Heart right ventricle (tissue), 16 donors: ENCODE measurements at regions not wholly inside any gene's neighbourhood (a gene's known extent, or its start where the extent isn't known, plus 50 kb on each side); places are given as distances from the start of the nearest gene placed in this dataset.

ENCODE experiments used
- ATAC-seq, 8 donors: fragments of 200-7000 bp; cut with Tn5 transposase; one replicate each; pipeline ENCODE4 v1.9.1; 2020; ENCODE audit warnings: mild to moderate bottlenecking in 8 of 8, moderate library complexity in 8 of 8, moderate number of reproducible peaks in 1 of 8
- DNase-seq, 2 donors: peaks; one replicate each; pipeline ENCODE4 v3.0.0-alpha.2; 2020
- H3K27ac ChIP-seq, 10 donors: fragments of 200-600 bp; sonication (generic) in 2 of 10; one replicate each; pipeline versions ENCODE4 v1.5.0 to v1.8.0; 2020 to 2022; ENCODE audit warnings: mild to moderate bottlenecking in 3 of 10
- H3K27me3 ChIP-seq, 7 donors: fragments of 200-600 bp; one replicate each; pipeline ENCODE4 v1.8.0; 2021 to 2022; ENCODE audit warnings: mild to moderate bottlenecking in 2 of 7
- H3K36me3 ChIP-seq, 9 donors: fragments of 200-600 bp; sonication (generic) in 1 of 9; one replicate each; pipeline versions ENCODE4 v1.5.0 to v1.8.0; 2020 to 2022; ENCODE audit warnings: mild to moderate bottlenecking in 2 of 9
- H3K4me1 ChIP-seq, 9 donors: fragments of 200-600 bp; sonication (generic) in 1 of 9; one replicate each; pipeline versions ENCODE4 v1.5.0 to v1.8.0; 2020 to 2022; ENCODE audit warnings: mild to moderate bottlenecking in 4 of 9
- H3K4me3 ChIP-seq, 10 donors: fragments of 200-600 bp; sonication (generic) in 2 of 10; one replicate each; pipeline versions ENCODE4 v1.5.0 to v1.8.0; 2020 to 2022; ENCODE audit warnings: mild to moderate bottlenecking in 7 of 10, moderate library complexity in 2 of 10
- H3K9me3 ChIP-seq, 11 donors: fragments of 200-600 bp in 10 of 11; sonication (generic) in 2 of 11; one replicate each; pipeline versions ENCODE4 v1.5.0 to v1.8.0; 2013 to 2022; ENCODE audit warnings: mild to moderate bottlenecking in 2 of 11, control low read depth in 1 of 11, moderate library complexity in 1 of 11
- CTCF ChIP-seq, 9 donors: fragments of 200-600 bp; sonication (generic) in 2 of 9; IDR thresholded peaks; one replicate each; pipeline versions ENCODE4 v1.5.0 to v1.8.0; 2021 to 2022; ENCODE audit warnings: antibody characterized with exemption in 9 of 9, mild to moderate bottlenecking in 5 of 9, moderate library complexity in 1 of 9
- WGBS, 2 donors: extraction: QIAGEN DNeasy Blood & Tissue Kit; methylation state at CpG; one replicate each; pipeline ENCODE4 v1.1.7; 2013; ENCODE audit warnings: inconsistent platforms in 1 of 2; 5-methylcytosine and 5-hydroxymethylcytosine counted together
- intact Hi-C, 10 donors: fragments of 100-400 bp; cut with DNase I; formaldehyde crosslinking; loops; one replicate each; pipeline versions ENCODE4 v1.11.1 to v1.14.2; 2022
- donor health status: Arrhythmogenic right ventricular cardiomyopathy.
- donor health status: ischemic (EF 13 %, LVEDD 7.1; RV severe dilation, severe dysfunction).
- donor health status: healthy with polysubstance abuse.
- donor health status: DM: no; HTN: yes; CAD: no.
- donor health status: DM: no; HTN: no; CAD: no.
- donor health status: ischemic (EF 25% LVEDD 6.9; RV normal size, moderate dysfunction).
- donor health status: ischemic (EF 25% LVEDD 5.7; RV mildly dilated, moderate dysfunction).
- donor health status: healthy.
- donor health status: DM: yes; HTN: yes; CAD: no.
- donor health status: Ischemic cardiomyopathy.
- donor health status: ischemic (EF 35%, LVEDD 5.7; RV mildly dilated, moderate dysfunction).
- donor health status: nonischemic (EF 11% LVEDD 7.7; RV severe dilation, severe dysfunction).
- donor health status: DM: yes; HTN: yes; CAD: no.
- donor health status: PGD.
- donor health status: ischemic (EF 29% LVEDD 5.4; RV normal size, mild dysfunction).
- donor health status: nonischemic (EF 23%, LVEDD 6.1; RV moderate dilation, normal function).

GRCh38 chr10:29112827-29113615, 175.8 kb upstream of the LYZL1 start:
- Histone ChIP-seq H3K4me3 (no peak overlapping the region), H3K9me3 (peaks cover 0 to 25% (median 11%) of the 10 kb centered on the region in 11 donors), H3K4me1 (no peaks in the 10 kb centered on the region), H3K27me3 (peaks cover 0 to 15% (median 0%) of the 10 kb centered on the region in 7 donors), H3K36me3 (no peaks in the 10 kb centered on the region), H3K27ac (no peak overlapping the region)
- no peak for ATAC-seq
- intact Hi-C loops = no loop called here
- WGBS, 2 donors = 54 to 59% methylated on average over 13 of the region's 13 CpGs
- DNase-seq = no peak
- TF ChIP-seq CTCF (IDR thresholded peaks at IDR 0.05) = no peak

- Histone ChIP-seq H3K27me3 (peaks cover 0 to 15% (median 0%) of the 10 kb centered on the region in 7 donors), H3K27ac (no peak overlapping the region), H3K36me3 (no peaks in the 10 kb centered on the region), H3K4me1 (no peaks in the 10 kb centered on the region), H3K4me3 (no peak overlapping the region), H3K9me3 (peaks cover 0 to 30% (median 17%) of the 10 kb centered on the region in 11 donors)
- TF ChIP-seq CTCF (IDR thresholded peaks at IDR 0.05) = no peak
- intact Hi-C loops = no loop called here
- 57 to 60% methylated on average over 8 of the region's 8 CpGs for WGBS, 2 donors
- DNase-seq = no peak
- no peak for ATAC-seq
Measured at GRCh38 chr10:29113616-29113945, 175.3 kb upstream of the LYZL1 start.

- intact Hi-C loops = no loop called here
- peaks cover 0 to 15% (median 0%) of the 10 kb centered on the region in 7 donors for H3K27me3 ChIP-seq
- DNase-seq (no peak), ATAC-seq (no peak)
- no peak for TF ChIP-seq CTCF (IDR thresholded peaks at IDR 0.05)
- no peak overlapping the region for H3K4me3 ChIP-seq
- peaks cover 0 to 36% (median 18%) of the 10 kb centered on the region in 11 donors for H3K9me3 ChIP-seq
- H3K36me3 ChIP-seq = no peaks in the 10 kb centered on the region
- no peaks in the 10 kb centered on the region for H3K4me1 ChIP-seq
- H3K27ac ChIP-seq = no peak overlapping the region
- WGBS, 2 donors = 81 to 83% methylated on average over 7 of the region's 7 CpGs
Measured at GRCh38 chr10:29114141-29114540, 174.7 kb upstream of the LYZL1 start.

GRCh38 chr10:29117781-29118180, 171.1 kb upstream of the LYZL1 start:
- ATAC-seq (no peak), DNase-seq (no peak)
- H3K4me3 ChIP-seq = no peak overlapping the region
- peaks cover 0 to 6% (median 0%) of the 10 kb centered on the region in 7 donors for H3K27me3 ChIP-seq
- TF ChIP-seq CTCF (IDR thresholded peaks at IDR 0.05) = no peak
- H3K27ac ChIP-seq = no peak overlapping the region
- H3K9me3 ChIP-seq = peaks cover 0 to 36% (median 18%) of the 10 kb centered on the region in 11 donors
- intact Hi-C loops = no loop called here
- H3K4me1 ChIP-seq = no peaks in the 10 kb centered on the region
- H3K36me3 ChIP-seq = no peaks in the 10 kb centered on the region
